Activated T-helper 17 cell treated with anti-CD3 and anti-CD28 coated beads, Interleukin-2, amount 50 U/mL, for 72 hours (primary cell): ENCODE measurements at regions not wholly inside any gene's neighbourhood (a gene's known extent, or its start where the extent isn't known, plus 50 kb on each side); places are given as distances from the start of the nearest gene placed in this dataset.

Source experiments
- ATAC-seq: fragments of 150-1000 bp; cut with Tn5 transposase; replicated peaks from 2 replicates; pipeline ENCODE4 v1.10.0; 2021; ENCODE audit warnings: mild to moderate bottlenecking, moderate library complexity
- H3K27ac Mint-ChIP-seq: one replicate; pipeline ENCODE4 v1.8.0; 2022; ENCODE audit warnings: mixed read lengths
- H3K27me3 Mint-ChIP-seq: one replicate; pipeline ENCODE4 v1.8.0; 2022; ENCODE audit warnings: mixed read lengths
- H3K36me3 Mint-ChIP-seq: one replicate; pipeline ENCODE4 v1.8.0; 2022; ENCODE audit warnings: low read depth, mild to moderate bottlenecking, mixed read lengths
- H3K4me1 Mint-ChIP-seq: one replicate; pipeline ENCODE4 v1.8.0; 2022; ENCODE audit warnings: mixed read lengths
- H3K4me3 Mint-ChIP-seq: one replicate; pipeline ENCODE4 v1.8.0; 2022; ENCODE audit warnings: mild to moderate bottlenecking, mixed read lengths
- H3K9me3 Mint-ChIP-seq: one replicate; pipeline ENCODE4 v1.8.0; 2022; ENCODE audit warnings: mixed read lengths

DNA sequence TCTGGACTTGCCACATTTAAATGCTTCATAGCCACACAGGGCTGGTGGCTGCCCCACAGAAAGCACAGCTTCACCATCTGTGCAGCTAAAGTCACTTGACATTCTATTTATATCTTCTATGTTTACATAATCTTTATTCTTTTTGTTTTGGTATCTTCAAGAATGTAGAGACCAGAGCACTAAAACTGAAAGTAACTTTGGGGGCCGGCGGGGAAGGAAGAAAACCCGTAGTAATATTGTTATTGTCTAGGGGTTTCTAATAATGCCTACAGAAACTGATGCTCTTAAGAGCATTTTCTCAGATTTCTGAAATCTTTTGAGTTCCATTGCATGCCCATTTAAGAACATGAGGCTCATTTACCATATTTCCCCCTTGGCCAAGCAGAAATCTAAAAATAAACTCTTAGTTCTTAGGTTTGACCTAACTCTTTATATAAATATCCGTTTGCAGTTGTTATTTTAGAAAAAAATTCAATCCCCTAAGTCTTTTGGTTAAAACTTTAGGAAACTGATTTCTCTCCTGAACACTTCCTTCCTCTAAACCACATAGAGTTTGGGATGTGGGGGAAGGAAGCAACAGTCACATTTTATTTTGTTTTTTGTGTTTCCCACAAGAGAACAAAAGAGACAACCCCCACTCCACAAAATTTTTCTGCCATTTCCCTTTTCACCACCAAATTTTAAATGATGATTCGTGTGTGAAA lies 207.6 kb downstream of the OGFRL1 start:
- peaks cover 2% of the 10 kb centered on the region for H3K27me3 Mint-ChIP-seq
- H3K36me3 Mint-ChIP-seq = no peaks in the 10 kb centered on the region
- no peaks in the 10 kb centered on the region for H3K4me1 Mint-ChIP-seq
- H3K27ac Mint-ChIP-seq = no peak overlapping the region
- no peaks in the 10 kb centered on the region for H3K9me3 Mint-ChIP-seq
- peak overlapping the region; percentile 36 for H3K4me3 Mint-ChIP-seq
- no peak for ATAC-seq

DNA sequence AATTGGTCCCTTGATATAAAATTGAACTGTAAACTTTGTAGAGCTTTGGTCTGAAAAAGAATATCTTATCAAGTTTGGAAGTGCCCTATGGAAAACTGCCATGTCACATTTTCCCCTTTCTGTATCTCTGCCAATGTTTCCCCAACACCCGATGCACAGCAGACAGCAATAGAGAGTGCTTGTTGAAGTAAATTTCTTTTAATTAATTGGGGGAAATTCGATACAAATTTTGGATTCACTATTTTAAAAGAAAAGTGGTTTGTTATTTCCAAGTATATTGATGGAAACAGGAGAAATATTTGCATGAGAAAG lies 208.1 kb downstream of the OGFRL1 start:
- ATAC-seq = no peak
- Mint-ChIP-seq H3K9me3 (no peaks in the 10 kb centered on the region), H3K27ac (no peak overlapping the region)

DNA sequence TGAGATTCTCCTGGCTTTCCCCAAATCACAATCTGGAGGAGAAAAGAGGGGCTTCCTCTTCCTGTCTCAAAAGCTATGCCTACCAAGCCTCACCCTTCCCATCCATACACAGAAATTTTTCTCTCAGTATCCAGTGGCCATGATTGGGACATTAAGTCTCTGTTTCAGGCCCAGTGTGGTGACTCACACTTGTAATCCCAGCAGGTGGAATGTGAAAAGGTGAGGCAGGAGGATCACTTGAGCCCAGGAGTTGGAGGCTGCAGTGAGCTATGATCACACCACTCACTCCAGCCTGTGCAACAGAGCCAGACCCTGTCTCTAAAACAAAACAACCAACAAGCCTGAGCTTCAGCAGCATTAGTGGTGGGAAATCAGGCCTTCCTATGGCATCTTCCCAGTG lies 210.0 kb downstream of the OGFRL1 start:
- Mint-ChIP-seq H3K4me3 (no peak overlapping the region), H3K36me3 (no peaks in the 10 kb centered on the region), H3K4me1 (no peaks in the 10 kb centered on the region), H3K27ac (no peak overlapping the region), H3K9me3 (no peaks in the 10 kb centered on the region), H3K27me3 (no peaks in the 10 kb centered on the region)
- ATAC-seq = no peak

More for the DNA sequence above, 208.1 kb downstream of the OGFRL1 start:
- no peaks in the 10 kb centered on the region for H3K4me1 Mint-ChIP-seq
- peak overlapping the region; percentile 36 for H3K4me3 Mint-ChIP-seq
- no peaks in the 10 kb centered on the region for H3K36me3 Mint-ChIP-seq
- no peaks in the 10 kb centered on the region for H3K27me3 Mint-ChIP-seq

DNA sequence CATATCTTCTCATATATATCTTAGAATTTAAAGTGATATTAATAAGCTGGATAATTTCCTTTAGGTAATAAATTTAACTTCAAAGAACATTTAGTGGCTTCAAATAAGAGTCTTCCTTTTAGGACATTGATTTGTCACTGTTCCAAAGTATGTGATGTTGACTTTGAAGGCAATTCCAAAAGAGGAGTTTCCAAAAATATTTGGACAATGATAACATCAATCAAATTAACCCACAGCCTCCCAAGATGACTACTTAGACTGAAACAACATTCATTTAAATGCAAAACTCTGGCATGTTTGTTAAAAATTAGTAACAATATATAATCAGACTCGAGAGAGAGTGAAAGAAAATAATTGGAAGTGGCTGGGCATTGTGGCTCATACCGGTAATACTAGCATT lies 211.1 kb downstream of the OGFRL1 start:
- H3K27me3 Mint-ChIP-seq = no peaks in the 10 kb centered on the region
- H3K27ac Mint-ChIP-seq = no peak overlapping the region
- H3K9me3 Mint-ChIP-seq = no peaks in the 10 kb centered on the region
- no peak overlapping the region for H3K4me3 Mint-ChIP-seq
- no peaks in the 10 kb centered on the region for H3K4me1 Mint-ChIP-seq
- no peak for ATAC-seq
- H3K36me3 Mint-ChIP-seq = no peaks in the 10 kb centered on the region

DNA sequence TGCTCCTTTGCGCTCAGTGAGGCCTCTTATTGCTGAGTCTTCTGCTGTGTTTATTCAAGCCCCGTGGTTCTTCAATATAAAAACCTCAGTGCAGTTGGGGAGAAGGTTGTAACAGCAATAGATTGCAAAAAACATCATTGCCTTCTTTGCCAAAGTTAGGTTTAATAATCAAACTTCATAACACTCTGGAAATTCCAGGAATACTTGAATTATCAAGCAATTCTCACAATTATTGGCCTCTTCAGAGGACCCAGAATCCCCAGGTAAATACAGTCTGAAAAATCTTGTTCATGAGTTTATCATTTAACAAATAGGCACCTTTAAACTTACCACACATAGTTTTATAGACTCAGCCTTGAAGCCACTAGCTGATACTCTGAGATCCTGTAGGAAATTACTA lies 213.6 kb downstream of the OGFRL1 start:
- no peak for ATAC-seq
- Mint-ChIP-seq H3K27me3 (peaks cover 2% of the 10 kb centered on the region), H3K9me3 (no peaks in the 10 kb centered on the region), H3K27ac (no peak overlapping the region), H3K4me3 (no peak overlapping the region), H3K36me3 (no peaks in the 10 kb centered on the region), H3K4me1 (no peaks in the 10 kb centered on the region)

DNA sequence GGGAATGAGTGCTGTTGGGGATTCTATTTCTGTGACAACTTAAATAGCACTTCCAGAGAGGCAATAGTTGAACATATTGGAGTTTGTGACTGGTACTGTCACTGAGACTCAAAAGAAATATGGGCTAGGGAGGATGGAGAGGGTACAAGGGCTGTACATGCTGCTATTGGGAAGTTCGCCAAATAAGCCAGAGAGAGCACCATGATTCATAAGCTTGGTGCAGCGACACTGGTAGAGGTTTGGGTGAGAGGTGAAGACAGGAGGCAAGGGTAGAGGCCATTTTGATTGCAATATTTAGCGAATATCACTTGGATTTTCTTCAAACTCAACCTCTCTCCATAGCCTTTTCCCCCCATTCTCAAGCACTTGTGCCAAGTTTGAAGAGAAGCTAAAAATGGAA lies 214.3 kb downstream of the OGFRL1 start:
- no peaks in the 10 kb centered on the region for H3K4me1 Mint-ChIP-seq
- no peaks in the 10 kb centered on the region for H3K9me3 Mint-ChIP-seq
- no peaks in the 10 kb centered on the region for H3K36me3 Mint-ChIP-seq
- H3K27me3 Mint-ChIP-seq = peaks cover 2% of the 10 kb centered on the region
- H3K4me3 Mint-ChIP-seq = no peak overlapping the region
- H3K27ac Mint-ChIP-seq = no peak overlapping the region
- ATAC-seq = no peak

DNA sequence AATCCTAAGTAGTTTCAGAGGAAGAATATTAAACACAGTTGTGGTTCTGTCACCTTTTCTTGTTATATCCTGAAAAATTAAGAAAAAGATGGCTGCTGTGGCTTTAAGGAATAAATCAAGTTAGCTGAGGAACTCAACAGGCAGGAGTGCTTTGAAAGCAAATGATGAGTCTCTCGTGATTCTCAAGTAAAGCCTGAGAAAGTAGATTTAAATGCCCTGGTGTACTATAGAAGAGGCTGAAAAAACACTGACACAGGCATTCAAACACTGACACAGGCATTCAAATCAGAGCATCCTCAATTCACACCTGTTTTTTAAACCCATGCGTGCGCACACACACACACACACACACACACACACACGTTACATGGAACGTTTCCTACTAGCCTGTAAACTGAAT lies 218.6 kb downstream of the OGFRL1 start:
- H3K4me1 Mint-ChIP-seq = no peaks in the 10 kb centered on the region
- H3K27ac Mint-ChIP-seq = no peak overlapping the region
- no peak for ATAC-seq
- no peaks in the 10 kb centered on the region for H3K36me3 Mint-ChIP-seq
- no peak overlapping the region for H3K4me3 Mint-ChIP-seq
- no peaks in the 10 kb centered on the region for H3K9me3 Mint-ChIP-seq
- H3K27me3 Mint-ChIP-seq = peaks cover 10% of the 10 kb centered on the region

DNA sequence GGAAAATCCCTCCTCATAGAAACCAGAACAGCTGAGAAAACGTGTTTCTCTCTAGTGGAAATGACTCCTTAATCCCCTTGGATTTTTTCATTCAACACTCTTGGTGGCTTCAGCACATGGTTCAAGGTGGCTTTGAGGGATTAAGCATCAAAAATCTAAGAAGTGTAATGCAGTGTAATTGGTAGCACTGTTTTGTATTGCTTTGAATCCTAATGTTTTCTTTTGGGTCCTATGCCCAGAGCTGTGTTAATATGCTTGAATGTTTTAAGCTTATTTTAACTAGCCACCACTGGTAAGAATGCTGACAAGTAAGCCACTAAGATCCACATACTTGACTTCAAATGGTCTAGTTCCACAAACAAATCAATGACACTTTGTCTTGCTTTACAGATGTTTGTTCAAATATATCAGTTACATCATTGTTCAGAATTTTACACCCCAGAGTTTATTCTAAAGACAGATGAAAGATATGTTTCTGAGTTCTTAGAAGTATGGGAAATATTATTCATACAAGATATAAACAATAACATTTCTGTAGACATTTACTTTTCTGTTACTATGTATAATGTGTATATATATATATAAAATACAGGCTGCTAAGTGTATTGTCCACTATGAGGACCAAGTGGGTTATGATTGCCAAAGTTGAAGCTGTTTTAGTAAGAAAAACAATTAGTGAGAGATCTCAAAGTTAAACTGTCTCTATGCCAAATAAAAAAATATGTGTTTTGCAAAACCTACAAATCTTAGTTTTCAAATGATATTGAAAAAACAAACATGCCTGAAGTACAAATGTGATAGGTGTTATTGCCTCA lies 220.8 kb downstream of the OGFRL1 start:
- H3K4me1 Mint-ChIP-seq = no peaks in the 10 kb centered on the region
- no peak for ATAC-seq
- H3K9me3 Mint-ChIP-seq = no peaks in the 10 kb centered on the region
- no peak overlapping the region for H3K27ac Mint-ChIP-seq
- H3K36me3 Mint-ChIP-seq = no peaks in the 10 kb centered on the region
- no peak overlapping the region for H3K4me3 Mint-ChIP-seq
- H3K27me3 Mint-ChIP-seq = peaks cover 10% of the 10 kb centered on the region

DNA sequence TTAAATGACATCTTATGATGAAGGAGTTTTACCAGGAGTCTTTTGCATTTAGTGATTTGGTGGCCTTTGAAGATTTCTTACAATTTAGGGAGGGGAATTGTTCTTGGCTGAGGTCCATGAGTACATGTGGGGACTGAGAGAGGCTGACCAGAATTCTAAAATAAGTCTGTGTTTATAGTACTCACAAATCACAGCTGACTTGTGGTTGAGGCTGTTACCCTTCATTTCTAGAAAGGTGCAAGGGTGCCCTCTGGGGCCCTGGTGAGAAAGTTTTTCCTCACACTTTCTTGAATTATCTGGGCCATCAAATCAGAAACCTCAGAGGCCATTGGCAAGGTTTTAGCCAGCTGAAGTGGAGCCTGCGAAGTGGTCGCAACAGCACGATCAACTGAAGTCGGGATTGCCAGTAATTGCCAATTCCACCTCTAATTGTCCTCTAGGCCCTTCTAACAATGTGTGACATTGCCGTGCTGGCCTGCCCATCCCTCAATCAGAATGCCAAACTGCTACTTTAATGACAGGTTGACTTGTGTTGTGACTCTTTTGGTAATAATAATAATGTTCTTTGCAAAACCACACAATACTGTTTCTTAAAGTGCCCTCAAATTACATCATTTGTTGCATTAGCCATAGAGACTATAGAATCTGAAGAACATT lies 221.6 kb downstream of the OGFRL1 start:
- ATAC-seq = no peak
- no peak overlapping the region for H3K4me3 Mint-ChIP-seq

DNA sequence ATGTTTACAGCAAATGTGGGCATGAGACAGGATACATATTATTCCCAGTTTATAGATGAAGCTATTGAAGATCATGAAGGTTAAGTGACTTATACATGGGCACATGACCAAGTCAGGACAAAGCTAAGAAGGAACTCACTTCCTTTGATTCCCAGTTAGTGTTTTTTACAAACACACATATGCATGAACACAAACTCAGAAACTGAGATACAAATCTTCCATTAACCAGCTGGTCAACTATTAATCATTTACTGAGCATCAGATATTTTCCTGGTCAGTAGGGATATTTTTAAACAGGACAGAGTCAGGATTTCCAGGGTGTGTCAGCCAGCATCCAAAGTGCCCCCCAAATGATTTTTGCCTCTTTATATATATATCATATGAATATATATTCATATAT lies 222.2 kb downstream of the OGFRL1 start:
- H3K36me3 Mint-ChIP-seq = no peaks in the 10 kb centered on the region
- H3K27me3 Mint-ChIP-seq = peaks cover 10% of the 10 kb centered on the region
- ATAC-seq = no peak
- no peak overlapping the region for H3K27ac Mint-ChIP-seq
- H3K9me3 Mint-ChIP-seq = no peaks in the 10 kb centered on the region
- no peak overlapping the region for H3K4me3 Mint-ChIP-seq
- H3K4me1 Mint-ChIP-seq = no peaks in the 10 kb centered on the region

More for the DNA sequence above, 221.6 kb downstream of the OGFRL1 start:
- Mint-ChIP-seq H3K9me3 (no peaks in the 10 kb centered on the region), H3K36me3 (no peaks in the 10 kb centered on the region), H3K27me3 (peaks cover 10% of the 10 kb centered on the region), H3K27ac (no peak overlapping the region), H3K4me1 (no peaks in the 10 kb centered on the region)

DNA sequence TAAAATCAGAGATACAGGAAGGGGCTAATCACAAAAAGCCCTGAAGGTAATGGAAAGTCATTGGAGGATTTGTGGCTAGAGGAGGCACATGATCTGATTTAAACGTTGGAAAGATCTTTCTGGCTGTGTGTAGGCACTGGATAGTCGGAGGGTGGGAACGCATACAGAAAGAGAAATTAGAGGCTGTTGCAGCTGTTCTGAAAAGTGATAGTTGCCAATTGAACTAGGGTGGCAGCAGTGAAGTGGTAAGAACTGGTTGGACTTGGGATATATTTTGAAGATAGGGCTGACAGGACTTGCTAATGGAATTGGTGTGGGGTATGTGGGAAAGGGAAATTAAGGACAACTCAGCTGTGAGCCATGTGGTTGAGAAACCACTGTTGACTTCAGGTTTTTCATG lies 223.6 kb downstream of the OGFRL1 start:
- Mint-ChIP-seq H3K4me3 (no peak overlapping the region), H3K9me3 (no peaks in the 10 kb centered on the region), H3K36me3 (no peaks in the 10 kb centered on the region), H3K27me3 (peaks cover 8% of the 10 kb centered on the region), H3K27ac (no peak overlapping the region), H3K4me1 (no peaks in the 10 kb centered on the region)
- ATAC-seq = no peak

DNA sequence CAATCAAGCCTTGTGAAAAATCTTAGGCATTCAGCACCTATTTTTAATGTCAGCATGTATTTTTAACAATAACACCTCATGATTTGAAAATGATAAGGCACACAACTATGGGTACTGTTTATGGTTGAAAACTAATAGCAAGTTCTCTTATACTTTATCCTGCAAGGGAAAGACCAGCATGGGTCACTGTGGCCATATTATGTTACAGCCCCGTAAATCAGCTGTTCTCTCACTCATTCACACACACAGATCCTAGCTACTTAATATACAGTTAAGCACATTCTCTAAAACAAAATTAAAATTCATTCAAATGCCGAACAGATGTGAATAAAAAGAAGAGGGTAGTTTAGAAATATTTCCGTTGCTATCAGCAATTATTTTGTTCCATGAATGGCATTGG lies 224.4 kb downstream of the OGFRL1 start:
- Mint-ChIP-seq H3K27me3 (peaks cover 8% of the 10 kb centered on the region), H3K9me3 (no peaks in the 10 kb centered on the region), H3K4me3 (no peak overlapping the region), H3K36me3 (no peaks in the 10 kb centered on the region), H3K4me1 (no peaks in the 10 kb centered on the region), H3K27ac (no peak overlapping the region)
- no peak for ATAC-seq

DNA sequence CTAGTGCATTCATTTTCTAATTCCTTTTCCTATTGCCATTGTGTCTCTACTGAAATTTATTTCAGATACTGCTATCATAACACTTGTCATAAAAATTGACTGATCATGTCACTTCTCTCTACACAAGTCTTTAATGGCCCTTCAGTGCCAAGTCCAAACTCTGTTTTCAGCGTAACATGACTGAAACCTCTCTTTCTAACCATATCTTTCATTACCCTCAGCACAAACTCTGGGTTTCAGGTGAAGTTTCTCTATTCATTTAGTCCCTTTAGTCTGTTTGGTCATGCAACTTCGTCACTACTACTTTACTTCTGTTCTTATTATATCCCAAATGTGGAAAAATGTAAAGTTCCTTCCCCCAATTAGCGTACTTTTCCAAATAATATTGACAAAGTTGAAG lies 234.9 kb downstream of the OGFRL1 start:
- Mint-ChIP-seq H3K36me3 (no peaks in the 10 kb centered on the region), H3K4me1 (no peaks in the 10 kb centered on the region), H3K27ac (no peak overlapping the region), H3K27me3 (peaks cover 3% of the 10 kb centered on the region), H3K4me3 (no peak overlapping the region), H3K9me3 (no peaks in the 10 kb centered on the region)
- ATAC-seq = no peak

DNA sequence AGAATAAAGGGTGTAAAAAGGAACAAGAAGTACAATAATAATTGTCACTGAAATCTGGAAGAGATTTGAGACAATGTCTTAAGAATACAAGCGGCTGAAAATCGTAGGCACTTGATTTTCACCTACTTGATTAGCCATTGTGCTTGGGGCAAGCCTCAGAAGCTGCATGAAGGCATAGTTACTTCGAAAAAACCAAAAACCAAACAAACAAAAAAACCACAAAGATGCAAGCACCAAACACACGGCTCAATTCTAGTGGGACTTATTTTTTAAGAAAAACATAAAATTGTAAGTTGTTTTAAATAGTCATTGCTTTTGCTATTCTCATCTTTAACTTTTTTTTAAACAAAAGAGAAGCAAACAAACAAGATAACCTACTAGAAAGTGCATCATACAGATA lies 235.6 kb downstream of the OGFRL1 start:
- no peaks in the 10 kb centered on the region for H3K9me3 Mint-ChIP-seq
- no peak overlapping the region for H3K27ac Mint-ChIP-seq
- no peak for ATAC-seq
- H3K27me3 Mint-ChIP-seq = peaks cover 3% of the 10 kb centered on the region
- H3K36me3 Mint-ChIP-seq = no peaks in the 10 kb centered on the region
- H3K4me1 Mint-ChIP-seq = no peaks in the 10 kb centered on the region
- no peak overlapping the region for H3K4me3 Mint-ChIP-seq

DNA sequence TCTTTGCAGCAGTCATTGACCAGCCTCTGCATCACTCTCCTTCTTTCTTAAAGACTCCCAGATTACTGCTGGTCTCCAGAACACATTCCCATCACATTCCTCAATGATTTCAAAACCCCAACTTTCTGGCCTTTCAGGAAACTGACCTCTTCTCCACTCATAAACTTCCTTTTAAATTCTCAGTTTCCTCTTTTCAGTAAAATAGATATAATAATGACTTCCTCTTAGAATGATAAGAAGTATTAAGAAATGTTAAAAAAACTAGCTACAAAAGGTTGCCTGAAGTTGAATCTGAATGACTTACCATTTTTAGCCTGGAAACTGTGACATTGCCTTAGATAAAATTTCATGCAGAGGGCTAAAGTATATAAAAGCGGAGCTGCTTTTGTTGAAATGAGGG lies 239.3 kb downstream of the OGFRL1 start:
- no peaks in the 10 kb centered on the region for H3K4me1 Mint-ChIP-seq

More for the DNA sequence above, 239.3 kb downstream of the OGFRL1 start:
- Mint-ChIP-seq H3K27me3 (peaks cover 6% of the 10 kb centered on the region), H3K27ac (no peak overlapping the region), H3K4me3 (no peak overlapping the region), H3K9me3 (no peaks in the 10 kb centered on the region), H3K36me3 (no peaks in the 10 kb centered on the region)
- no peak for ATAC-seq
